Natural killer cell (primary cell): ENCODE measurements at regions not wholly inside any gene's neighbourhood (a gene's known extent, or its start where the extent isn't known, plus 50 kb on each side); places are given as distances from the start of the nearest gene placed in this dataset.
"Not testable (repeated sequence)": the region's sequence is repeated elsewhere in the genome, so short reads cannot be mapped to it uniquely, and the experiment has no call there.

Source experiments
- ATAC-seq, 3 donors: fragments of 150-1000 bp in 2 of 3; fragments of 200-7000 bp in 1 of 3; cut with Tn5 transposase; 1 replicate in 1 of 3; 2 replicates in 2 of 3; pipeline ENCODE4 v1.10.0; 2021; ENCODE audit warnings: mild to moderate bottlenecking in 2 of 3, moderate library complexity in 2 of 3
- DNase-seq, 2 donors: peaks; one replicate each; pipeline versions ENCODE4 v3.0.0 to v3.0.0-alpha.2; 2013 to 2021; ENCODE audit warnings: mixed read lengths in 1 of 2
- H3K27ac ChIP-seq: one replicate; pipeline ENCODE4 v1.5.1; 2013; ENCODE audit warnings: mild to moderate bottlenecking, low read length
- H3K27me3 ChIP-seq: one replicate; pipeline ENCODE4 v1.6.1; 2013; ENCODE audit warnings: low read length; ENCODE audit not compliant: control insufficient read depth, insufficient read depth
- H3K36me3 ChIP-seq: one replicate; pipeline ENCODE4 v1.6.1; 2013; ENCODE audit warnings: low read length; ENCODE audit not compliant: control insufficient read depth, insufficient read depth
- H3K4me1 ChIP-seq: one replicate; pipeline ENCODE4 v1.6.1; 2013; ENCODE audit warnings: low read length; ENCODE audit not compliant: control insufficient read depth, insufficient read depth
- H3K4me3 ChIP-seq: one replicate; pipeline ENCODE4 v1.5.1; 2013; ENCODE audit warnings: low read length
- H3K9me3 ChIP-seq: one replicate; pipeline ENCODE4 v1.6.1; 2013; ENCODE audit warnings: low read length; ENCODE audit not compliant: control insufficient read depth, insufficient read depth
- H3K27ac Mint-ChIP-seq, 2 donors: one replicate each; pipeline ENCODE4 v1.8.0; 2022; ENCODE audit warnings: mild to moderate bottlenecking in 2 of 2, mixed read lengths in 2 of 2, moderate library complexity in 1 of 2
- H3K27me3 Mint-ChIP-seq, 2 donors: one replicate each; pipeline ENCODE4 v1.8.0; 2022; ENCODE audit warnings: low read depth in 2 of 2, mixed read lengths in 2 of 2
- H3K36me3 Mint-ChIP-seq: one replicate; pipeline ENCODE4 v1.8.0; 2022; ENCODE audit warnings: mixed read lengths
- H3K4me1 Mint-ChIP-seq, 2 donors: one replicate each; pipeline ENCODE4 v1.8.0; 2022; ENCODE audit warnings: mixed read lengths in 2 of 2
- H3K4me3 Mint-ChIP-seq: one replicate; pipeline ENCODE4 v1.8.0; 2022; ENCODE audit warnings: mild to moderate bottlenecking, moderate library complexity, mixed read lengths
- H3K9me3 Mint-ChIP-seq, 2 donors: one replicate each; pipeline ENCODE4 v1.8.0; 2022; ENCODE audit warnings: mixed read lengths in 2 of 2
- CTCF ChIP-seq: fragments of 200-600 bp; IDR thresholded peaks from one replicate; pipeline ENCODE4 v1.8.0; 2022; ENCODE audit warnings: antibody characterized with exemption
- WGBS: methylation state at CpG from one replicate; pipeline ENCODE4 v1.1.7; 2013; ENCODE audit warnings: missing lambda C conversion rate; ENCODE audit not compliant: insufficient coverage; 5-methylcytosine and 5-hydroxymethylcytosine counted together
- intact Hi-C: fragments of 100-400 bp; cut with micrococcal nuclease; formaldehyde crosslinking; loops from one replicate; pipeline ENCODE4 v1.14.2; 2022

- no peaks in the 10 kb centered on the region for H3K4me1 ChIP-seq
- peaks cover 5 to 6% of the 10 kb centered on the region in 2 donors for H3K9me3 Mint-ChIP-seq
- intact Hi-C loops: no loop called here
- no peak overlapping the region for H3K4me3 ChIP-seq
- H3K27ac ChIP-seq: no peak overlapping the region
- no peak for ATAC-seq
- DNase-seq: no peak
- no peaks in the 10 kb centered on the region for H3K4me1 Mint-ChIP-seq
- TF ChIP-seq CTCF: no peak
- no peaks in the 10 kb centered on the region for H3K27me3 Mint-ChIP-seq
- H3K36me3 ChIP-seq: no peaks in the 10 kb centered on the region
- H3K36me3 Mint-ChIP-seq: no peaks in the 10 kb centered on the region
- H3K9me3 ChIP-seq: no peaks in the 10 kb centered on the region
- no peak overlapping the region for H3K4me3 Mint-ChIP-seq
- no peak overlapping the region for H3K27ac Mint-ChIP-seq
- H3K27me3 ChIP-seq: no peaks in the 10 kb centered on the region
These were observed 1095.8 kb downstream of the UQCRFS1 start for GRCh38 chr19:28117143-28117542.

GRCh38 chr19:28116379-28116778 is 1096.6 kb downstream of the UQCRFS1 start:
- H3K4me1 Mint-ChIP-seq, H3K4me3 ChIP-seq, H3K36me3 Mint-ChIP-seq, intact Hi-C loops, H3K27me3 Mint-ChIP-seq, H3K27ac Mint-ChIP-seq, DNase-seq, ATAC-seq, H3K36me3 ChIP-seq, H3K27ac ChIP-seq, H3K4me3 Mint-ChIP-seq, H3K4me1 ChIP-seq, H3K9me3 Mint-ChIP-seq, H3K27me3 ChIP-seq, H3K9me3 ChIP-seq: not testable (repeated sequence)
- WGBS: 97% methylated on average over 2 of the region's 4 CpGs

- no peaks in the 10 kb centered on the region for H3K4me1 Mint-ChIP-seq
- TF ChIP-seq CTCF: no peak
- H3K4me3 ChIP-seq: no peak overlapping the region
- intact Hi-C loops: no loop called here
- no peaks in the 10 kb centered on the region for H3K36me3 Mint-ChIP-seq
- H3K9me3 Mint-ChIP-seq: peaks cover 3 to 4% of the 10 kb centered on the region in 2 donors
- H3K27me3 Mint-ChIP-seq: no peaks in the 10 kb centered on the region
- H3K4me3 Mint-ChIP-seq: no peak overlapping the region
- DNase-seq: no peak
- no peak overlapping the region for H3K27ac ChIP-seq
- no peaks in the 10 kb centered on the region for H3K4me1 ChIP-seq
- 65% methylated on average over 2 of the region's 3 CpGs for WGBS
- H3K27ac Mint-ChIP-seq: no peak overlapping the region
- no peaks in the 10 kb centered on the region for H3K9me3 ChIP-seq
- H3K36me3 ChIP-seq: no peaks in the 10 kb centered on the region
- H3K27me3 ChIP-seq: no peaks in the 10 kb centered on the region
- ATAC-seq: no peak
These were observed 1109.0 kb downstream of the UQCRFS1 start for GRCh38 chr19:28103921-28104320.

GRCh38 chr19:28084659-28085157 is 1128.2 kb downstream of the UQCRFS1 start:
- not testable (repeated sequence) for H3K27ac ChIP-seq, H3K27ac Mint-ChIP-seq, H3K27me3 Mint-ChIP-seq

GRCh38 chr19:28076628-28077027 is 1136.3 kb downstream of the UQCRFS1 start:
- intact Hi-C loops: no loop called here
- Mint-ChIP-seq H3K36me3 (no peaks in the 10 kb centered on the region), H3K27ac (no peak overlapping the region), H3K4me3 (no peak overlapping the region), H3K9me3 (peaks cover 15 to 22% of the 10 kb centered on the region in 2 donors), H3K27me3 (no peaks in the 10 kb centered on the region), H3K4me1 (no peaks in the 10 kb centered on the region)
- peaks cover 7% of the 10 kb centered on the region for H3K9me3 ChIP-seq
- H3K27ac ChIP-seq: no peak overlapping the region
- H3K4me1 ChIP-seq: no peaks in the 10 kb centered on the region
- ATAC-seq (no peak), DNase-seq (no peak)
- no peak for TF ChIP-seq CTCF
- WGBS: 67% methylated on average over 2 of the region's 4 CpGs
- no peaks in the 10 kb centered on the region for H3K27me3 ChIP-seq
- H3K36me3 ChIP-seq: no peaks in the 10 kb centered on the region
- no peak overlapping the region for H3K4me3 ChIP-seq

More at GRCh38 chr19:28084659-28085157, 1128.2 kb downstream of the UQCRFS1 start:
- H3K9me3 ChIP-seq, intact Hi-C loops, H3K36me3 ChIP-seq, H3K36me3 Mint-ChIP-seq, H3K4me3 Mint-ChIP-seq, ATAC-seq, DNase-seq, H3K27me3 ChIP-seq, H3K4me1 Mint-ChIP-seq, H3K4me1 ChIP-seq, H3K4me3 ChIP-seq: not testable (repeated sequence)
- H3K9me3 Mint-ChIP-seq: peaks cover 7 to 15% of the 10 kb centered on the region in 2 donors
- WGBS: 91% methylated on average over 1 of the region's 1 CpG
